Memory B cell (primary cell): ENCODE measurements at regions not wholly inside any gene's neighbourhood (a gene's known extent, or its start where the extent isn't known, plus 50 kb on each side); places are given as distances from the start of the nearest gene placed in this dataset.

Source experiments
- ATAC-seq: fragments of 150-1000 bp; cut with Tn5 transposase; 2 replicates; pipeline ENCODE4 v1.10.0; 2021; ENCODE audit warnings: low read depth, mild to moderate bottlenecking, moderate library complexity
- DNase-seq, 2 donors: peaks; one replicate each; pipeline ENCODE4 v3.0.0; 2022; ENCODE audit warnings: low spot score in 2 of 2
- H3K27ac Mint-ChIP-seq: one replicate; pipeline ENCODE4 v1.8.0; 2022; ENCODE audit warnings: mild to moderate bottlenecking, moderate library complexity, mixed read lengths
- H3K27me3 Mint-ChIP-seq: one replicate; pipeline ENCODE4 v1.8.0; 2022; ENCODE audit warnings: mixed read lengths
- H3K36me3 Mint-ChIP-seq: one replicate; pipeline ENCODE4 v1.8.0; 2022; ENCODE audit warnings: mild to moderate bottlenecking, mixed read lengths
- H3K4me1 Mint-ChIP-seq: one replicate; pipeline ENCODE4 v1.8.0; 2022; ENCODE audit warnings: mixed read lengths
- H3K4me3 Mint-ChIP-seq: one replicate; pipeline ENCODE4 v1.8.0; 2022; ENCODE audit warnings: mild to moderate bottlenecking, moderate library complexity, mixed read lengths
- H3K9me3 Mint-ChIP-seq: one replicate; pipeline ENCODE4 v1.8.0; 2022; ENCODE audit warnings: mixed read lengths

- H3K9me3 Mint-ChIP-seq: peaks cover 4% of the 10 kb centered on the region
- peaks cover 13% of the 10 kb centered on the region for H3K4me1 Mint-ChIP-seq
- no peak overlapping the region for H3K27ac Mint-ChIP-seq
These were observed 87.0 kb upstream of the STT3B start for GRCh38 chr3:31445701-31446100.

GRCh38 chr3:31448035-31448881 is 84.5 kb upstream of the STT3B start:
- Mint-ChIP-seq H3K4me1 (peaks cover 13% of the 10 kb centered on the region), H3K9me3 (peaks cover 4% of the 10 kb centered on the region), H3K4me3 (no peak overlapping the region), H3K27ac (no peak overlapping the region), H3K36me3 (peaks cover 5% of the 10 kb centered on the region), H3K27me3 (peaks cover 3% of the 10 kb centered on the region)
- no peak for DNase-seq
- ATAC-seq: peak; percentile 59

More at GRCh38 chr3:31445701-31446100, 87.0 kb upstream of the STT3B start:
- Mint-ChIP-seq H3K4me3 (no peak overlapping the region), H3K27me3 (peaks cover 3% of the 10 kb centered on the region), H3K36me3 (peaks cover 5% of the 10 kb centered on the region)
- DNase-seq (no peak), ATAC-seq (no peak)

GRCh38 chr3:31448882-31449243 is 83.9 kb upstream of the STT3B start:
- DNase-seq: no peak
- no peak for ATAC-seq
- Mint-ChIP-seq H3K4me1 (peaks cover 10% of the 10 kb centered on the region), H3K9me3 (peaks cover 4% of the 10 kb centered on the region), H3K27ac (no peak overlapping the region), H3K4me3 (no peak overlapping the region), H3K36me3 (peaks cover 5% of the 10 kb centered on the region), H3K27me3 (peaks cover 3% of the 10 kb centered on the region)

GRCh38 chr3:31449318-31449717 is 83.4 kb upstream of the STT3B start:
- DNase-seq (no peak), ATAC-seq (no peak)
- H3K9me3 Mint-ChIP-seq: peaks cover 4% of the 10 kb centered on the region
- peaks cover 5% of the 10 kb centered on the region for H3K27me3 Mint-ChIP-seq
- H3K36me3 Mint-ChIP-seq: peaks cover 5% of the 10 kb centered on the region
- H3K4me3 Mint-ChIP-seq: no peak overlapping the region
- H3K27ac Mint-ChIP-seq: no peak overlapping the region
- H3K4me1 Mint-ChIP-seq: peaks cover 9% of the 10 kb centered on the region

- H3K9me3 Mint-ChIP-seq: peaks cover 4% of the 10 kb centered on the region
- H3K27ac Mint-ChIP-seq: no peak overlapping the region
- DNase-seq (no peak), ATAC-seq (no peak)
- peaks cover 9% of the 10 kb centered on the region for H3K4me1 Mint-ChIP-seq
- peaks cover 8% of the 10 kb centered on the region for H3K36me3 Mint-ChIP-seq
- peaks cover 5% of the 10 kb centered on the region for H3K27me3 Mint-ChIP-seq
- no peak overlapping the region for H3K4me3 Mint-ChIP-seq
These were observed 82.4 kb upstream of the STT3B start for GRCh38 chr3:31450345-31450744.

GRCh38 chr3:31452495-31453106 is 80.1 kb upstream of the STT3B start:
- DNase-seq: no peak
- H3K27ac Mint-ChIP-seq: no peak overlapping the region
- no peak for ATAC-seq
- H3K4me1 Mint-ChIP-seq: peaks cover 12% of the 10 kb centered on the region
- peaks cover 8% of the 10 kb centered on the region for H3K36me3 Mint-ChIP-seq
- H3K4me3 Mint-ChIP-seq: no peak overlapping the region
- H3K27me3 Mint-ChIP-seq: peaks cover 4% of the 10 kb centered on the region
- H3K9me3 Mint-ChIP-seq: peaks cover 4% of the 10 kb centered on the region

- no peak overlapping the region for H3K27ac Mint-ChIP-seq
These were observed 79.3 kb upstream of the STT3B start for GRCh38 chr3:31453430-31453829.

GRCh38 chr3:31455524-31455923 is 77.2 kb upstream of the STT3B start:
- no peak overlapping the region for H3K4me3 Mint-ChIP-seq
- DNase-seq (no peak), ATAC-seq (no peak)
- peaks cover 3% of the 10 kb centered on the region for H3K36me3 Mint-ChIP-seq
- peaks cover 2% of the 10 kb centered on the region for H3K27me3 Mint-ChIP-seq
- H3K9me3 Mint-ChIP-seq: no peaks in the 10 kb centered on the region
- peaks cover 5% of the 10 kb centered on the region for H3K4me1 Mint-ChIP-seq
- no peak overlapping the region for H3K27ac Mint-ChIP-seq

More at GRCh38 chr3:31453430-31453829, 79.3 kb upstream of the STT3B start:
- ATAC-seq: no peak
- Mint-ChIP-seq H3K4me3 (no peak overlapping the region), H3K36me3 (peaks cover 8% of the 10 kb centered on the region), H3K27me3 (peaks cover 4% of the 10 kb centered on the region), H3K4me1 (peaks cover 12% of the 10 kb centered on the region), H3K9me3 (peaks cover 4% of the 10 kb centered on the region)
- no peak for DNase-seq

- peak; percentile 51 for ATAC-seq
- Mint-ChIP-seq H3K36me3 (peaks cover 6% of the 10 kb centered on the region), H3K27me3 (peaks cover 2% of the 10 kb centered on the region), H3K9me3 (no peaks in the 10 kb centered on the region), H3K27ac (no peak overlapping the region), H3K4me1 (peaks cover 10% of the 10 kb centered on the region), H3K4me3 (no peak overlapping the region)
- DNase-seq: no peak
These were observed 76.4 kb upstream of the STT3B start for GRCh38 chr3:31456373-31456772.

GRCh38 chr3:31461426-31461825 is 71.3 kb upstream of the STT3B start:
- Mint-ChIP-seq H3K9me3 (no peaks in the 10 kb centered on the region), H3K36me3 (peaks cover 3% of the 10 kb centered on the region), H3K4me1 (peaks cover 18% of the 10 kb centered on the region), H3K27me3 (no peaks in the 10 kb centered on the region), H3K4me3 (no peak overlapping the region), H3K27ac (peak overlapping the region; percentile 94)
- ATAC-seq (no peak), DNase-seq (no peak)

GRCh38 chr3:31462050-31462569 is 70.6 kb upstream of the STT3B start:
- ATAC-seq (peak; percentile 89), DNase-seq (peak; percentile 37 to 50)
- Mint-ChIP-seq H3K36me3 (peaks cover 3% of the 10 kb centered on the region), H3K4me1 (peaks cover 18% of the 10 kb centered on the region), H3K9me3 (no peaks in the 10 kb centered on the region), H3K27me3 (no peaks in the 10 kb centered on the region), H3K27ac (peak overlapping the region; percentile 94), H3K4me3 (peak overlapping the region; percentile 1)

GRCh38 chr3:31465999-31466398 is 66.7 kb upstream of the STT3B start:
- no peak for ATAC-seq
- DNase-seq: no peak
- Mint-ChIP-seq H3K4me1 (peaks cover 15% of the 10 kb centered on the region), H3K4me3 (no peak overlapping the region), H3K27ac (no peak overlapping the region), H3K9me3 (no peaks in the 10 kb centered on the region), H3K36me3 (no peaks in the 10 kb centered on the region), H3K27me3 (no peaks in the 10 kb centered on the region)

GRCh38 chr3:31466866-31467265 is 65.9 kb upstream of the STT3B start:
- DNase-seq (no peak), ATAC-seq (no peak)
- Mint-ChIP-seq H3K27me3 (no peaks in the 10 kb centered on the region), H3K27ac (no peak overlapping the region), H3K4me1 (peaks cover 11% of the 10 kb centered on the region), H3K4me3 (no peak overlapping the region), H3K36me3 (no peaks in the 10 kb centered on the region), H3K9me3 (no peaks in the 10 kb centered on the region)

- no peak overlapping the region for H3K27ac Mint-ChIP-seq
- ATAC-seq (no peak), DNase-seq (no peak)
- peaks cover 8% of the 10 kb centered on the region for H3K4me1 Mint-ChIP-seq
- no peaks in the 10 kb centered on the region for H3K27me3 Mint-ChIP-seq
- H3K4me3 Mint-ChIP-seq: no peak overlapping the region
- peaks cover 2% of the 10 kb centered on the region for H3K36me3 Mint-ChIP-seq
- H3K9me3 Mint-ChIP-seq: peaks cover 2% of the 10 kb centered on the region
These were observed 64.3 kb upstream of the STT3B start for GRCh38 chr3:31468433-31468832.
